SJSA1 (cell line): ENCODE measurements at regions not wholly inside any gene's neighbourhood (a gene's known extent, or its start where the extent isn't known, plus 50 kb on each side); places are given as distances from the start of the nearest gene placed in this dataset.
"Not testable (repeated sequence)": the region's sequence is repeated elsewhere in the genome, so short reads cannot be mapped to it uniquely, and the experiment has no call there.

Experiments used
- DNase-seq, 2 experiments: peaks; one replicate each; pipeline ENCODE4 v3.0.0-alpha.2; 2015 to 2020; ENCODE audit warnings: low spot score in 2 of 2, low read depth in 1 of 2
- H3K27ac ChIP-seq: fragments of 250-450 bp; sonication (Bioruptor Pico); 2 replicates; pipeline ENCODE4 v1.5.1; 2020; ENCODE audit warnings: mild to moderate bottlenecking, moderate library complexity
- H3K27me3 ChIP-seq: fragments of 250-450 bp; sonication (Bioruptor Pico); replicated peaks from 2 replicates; pipeline ENCODE4 v1.5.1; 2020; ENCODE audit warnings: mild to moderate bottlenecking, moderate library complexity
- H3K36me3 ChIP-seq: fragments of 250-450 bp; sonication (Bioruptor Pico); 2 replicates; pipeline ENCODE4 v1.5.1; 2020; ENCODE audit warnings: mild to moderate bottlenecking
- H3K4me1 ChIP-seq: fragments of 250-450 bp; sonication (Bioruptor Pico); replicated peaks from 2 replicates; pipeline ENCODE4 v1.6.1; 2021; ENCODE audit warnings: mild to moderate bottlenecking
- H3K4me3 ChIP-seq: fragments of 250-450 bp; sonication (Bioruptor Pico); 2 replicates; pipeline ENCODE4 v1.5.1; 2020; ENCODE audit warnings: mild to moderate bottlenecking
- H3K9me3 ChIP-seq: fragments of 250-450 bp; sonication (Bioruptor Pico); replicated peaks from 2 replicates; pipeline ENCODE4 v1.5.1; 2020; ENCODE audit warnings: mild to moderate bottlenecking

DNA sequence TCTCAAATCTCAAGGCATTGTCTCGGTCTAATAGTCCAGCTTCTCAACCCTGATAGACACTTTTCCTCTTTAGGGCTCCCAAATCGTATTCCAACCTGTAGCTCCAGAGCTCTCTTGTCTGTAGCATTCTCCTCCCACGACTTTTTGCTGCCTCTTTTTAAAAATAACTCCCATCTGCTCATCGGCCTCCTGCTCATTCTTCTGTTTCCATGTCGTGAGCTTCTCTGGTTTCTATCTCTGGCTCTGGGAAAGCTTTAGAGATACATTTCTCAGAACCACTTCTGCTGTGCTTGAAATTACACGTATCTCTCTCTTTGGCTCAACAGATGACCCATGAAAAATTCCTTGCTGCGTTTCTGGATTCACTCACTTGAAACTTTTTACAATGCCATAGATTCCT lies 609.6 kb upstream of the C16orf82 start:
- no peak for DNase-seq
- Histone ChIP-seq H3K4me1 (no peaks in the 10 kb centered on the region), H3K36me3 (no peaks in the 10 kb centered on the region), H3K9me3 (no peaks in the 10 kb centered on the region), H3K4me3 (no peak overlapping the region), H3K27ac (no peak overlapping the region), H3K27me3 (no peaks in the 10 kb centered on the region)

- Histone ChIP-seq H3K27ac (no peak overlapping the region), H3K27me3 (no peaks in the 10 kb centered on the region), H3K4me3 (no peak overlapping the region), H3K4me1 (no peaks in the 10 kb centered on the region), H3K9me3 (no peaks in the 10 kb centered on the region), H3K36me3 (no peaks in the 10 kb centered on the region)
- DNase-seq: no peak
These were observed 608.8 kb upstream of the C16orf82 start for GRCh38 chr16:26457882-26458281.

GRCh38 chr16:26464576-26465266 lies 602.0 kb upstream of the C16orf82 start:
- H3K9me3 ChIP-seq: no peaks in the 10 kb centered on the region
- H3K36me3 ChIP-seq: no peaks in the 10 kb centered on the region
- DNase-seq: no peak
- H3K27me3 ChIP-seq: no peaks in the 10 kb centered on the region
- no peak overlapping the region for H3K4me3 ChIP-seq
- no peak overlapping the region for H3K27ac ChIP-seq
- no peaks in the 10 kb centered on the region for H3K4me1 ChIP-seq

GRCh38 chr16:26474405-26474804 lies 592.3 kb upstream of the C16orf82 start:
- not testable (repeated sequence) for H3K9me3 ChIP-seq, H3K27me3 ChIP-seq, H3K4me1 ChIP-seq, H3K36me3 ChIP-seq, DNase-seq, H3K27ac ChIP-seq, H3K4me3 ChIP-seq

DNA sequence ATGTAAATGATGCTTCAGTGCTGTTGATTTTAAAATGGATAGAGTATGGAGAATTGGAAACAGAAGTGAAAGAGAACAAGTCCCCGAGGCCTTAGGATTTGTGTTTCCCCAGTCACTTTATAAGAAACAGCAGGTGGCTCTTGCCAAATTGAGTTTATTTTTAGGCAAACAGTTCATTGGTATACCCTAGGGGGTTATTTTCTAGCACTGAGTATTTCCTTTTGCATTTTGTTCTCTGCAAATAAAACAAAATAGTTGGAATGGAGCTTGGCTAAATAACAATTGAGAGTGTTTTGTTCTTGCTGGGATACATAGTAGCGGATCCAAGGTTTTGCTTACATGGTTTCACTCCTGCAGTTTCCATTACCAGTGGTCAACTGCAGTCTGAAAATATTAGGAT lies 591.1 kb upstream of the C16orf82 start:
- H3K4me1 ChIP-seq: no peaks in the 10 kb centered on the region
- DNase-seq: no peak
- no peak overlapping the region for H3K27ac ChIP-seq
- no peaks in the 10 kb centered on the region for H3K36me3 ChIP-seq
- H3K27me3 ChIP-seq: no peaks in the 10 kb centered on the region
- H3K4me3 ChIP-seq: no peak overlapping the region
- no peaks in the 10 kb centered on the region for H3K9me3 ChIP-seq

GRCh38 chr16:26491101-26491670 lies 575.5 kb upstream of the C16orf82 start:
- Histone ChIP-seq H3K4me1 (no peaks in the 10 kb centered on the region), H3K9me3 (no peaks in the 10 kb centered on the region)

DNA sequence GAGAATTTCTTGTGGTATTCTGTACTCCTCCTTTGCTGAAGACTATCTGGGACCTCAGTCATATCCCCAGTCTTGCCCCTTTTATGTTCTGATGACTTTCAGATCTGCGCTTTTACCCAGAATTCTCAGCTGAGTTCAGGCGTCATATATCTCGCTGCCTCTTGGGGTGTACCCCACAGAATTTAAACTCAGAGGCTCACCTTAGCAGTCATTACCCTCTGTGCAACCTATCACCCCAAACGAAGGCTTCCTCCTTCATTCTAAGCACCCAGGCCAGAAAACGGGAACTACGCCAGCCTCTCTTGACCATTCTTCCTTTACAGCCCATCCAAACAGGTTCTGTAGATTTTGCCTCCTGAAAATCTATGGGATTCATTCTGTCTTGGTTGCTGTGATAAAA lies 574.8 kb upstream of the C16orf82 start:
- H3K36me3 ChIP-seq: no peaks in the 10 kb centered on the region

More at GRCh38 chr16:26491101-26491670, 575.5 kb upstream of the C16orf82 start:
- Histone ChIP-seq H3K4me3 (no peak overlapping the region), H3K27ac (no peak overlapping the region), H3K27me3 (peaks cover 4% of the 10 kb centered on the region; the same call in 1 of the 2 replicates), H3K36me3 (no peaks in the 10 kb centered on the region)
- DNase-seq: no peak

DNA sequence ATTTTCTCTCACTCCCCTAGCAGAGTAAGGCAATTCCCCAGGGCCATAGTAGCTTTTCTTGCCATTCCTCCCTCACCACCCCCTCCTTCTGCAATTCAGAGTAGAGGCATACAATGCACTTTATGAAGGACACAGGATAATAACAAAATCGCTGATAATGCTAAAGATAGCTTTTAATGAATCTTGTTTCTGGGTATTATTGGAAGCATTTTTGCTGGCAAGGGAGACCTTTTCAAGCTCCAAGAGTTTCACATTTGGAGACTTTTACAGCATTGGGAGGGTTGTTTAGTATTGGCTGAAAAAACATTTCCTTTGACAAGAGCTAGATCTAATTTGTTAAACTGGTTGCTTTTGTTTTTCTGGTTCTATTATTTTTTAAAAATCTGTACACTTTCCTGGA lies 573.0 kb upstream of the C16orf82 start:
- no peak overlapping the region for H3K27ac ChIP-seq
- no peaks in the 10 kb centered on the region for H3K4me1 ChIP-seq
- H3K4me3 ChIP-seq: no peak overlapping the region
- H3K27me3 ChIP-seq: 0 out of 2 replicates have a peak, but pooled peaks cover 4% of the 10 kb centered on the region
- H3K9me3 ChIP-seq: no peaks in the 10 kb centered on the region
- DNase-seq: no peak
- no peaks in the 10 kb centered on the region for H3K36me3 ChIP-seq

More for the DNA sequence above, 574.8 kb upstream of the C16orf82 start:
- Histone ChIP-seq H3K4me3 (no peak overlapping the region), H3K9me3 (no peaks in the 10 kb centered on the region), H3K4me1 (no peaks in the 10 kb centered on the region), H3K27ac (no peak overlapping the region), H3K27me3 (peaks cover 4% of the 10 kb centered on the region; the same call in 1 of the 2 replicates)
- no peak for DNase-seq

DNA sequence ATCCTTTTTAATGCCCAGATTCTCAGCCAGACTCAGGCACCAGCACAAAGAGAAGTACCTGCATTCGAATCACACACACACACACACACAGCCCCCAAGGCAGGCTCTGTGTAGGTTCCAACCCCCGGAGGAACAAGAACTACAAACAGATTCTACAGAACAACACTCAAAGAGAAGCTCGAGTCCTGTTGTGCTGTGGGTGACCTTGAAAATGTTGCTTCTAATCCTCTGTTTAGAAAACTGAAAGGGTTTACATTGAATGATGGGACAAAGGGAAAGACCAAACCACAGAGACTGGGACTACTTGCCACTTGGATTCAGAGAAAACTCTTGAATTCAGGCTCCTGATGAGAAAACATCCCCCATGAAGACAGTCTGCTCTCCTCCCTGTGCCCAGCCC lies 568.8 kb upstream of the C16orf82 start:
- no peaks in the 10 kb centered on the region for H3K36me3 ChIP-seq
- H3K27ac ChIP-seq: no peak overlapping the region
- no peaks in the 10 kb centered on the region for H3K9me3 ChIP-seq
- H3K4me3 ChIP-seq: no peak overlapping the region
- DNase-seq: no peak
- no peaks in the 10 kb centered on the region for H3K4me1 ChIP-seq
- 0 out of 2 replicates have a peak, but pooled peaks cover 4% of the 10 kb centered on the region for H3K27me3 ChIP-seq

GRCh38 chr16:26500326-26500725 lies 566.4 kb upstream of the C16orf82 start:
- H3K9me3 ChIP-seq: no peaks in the 10 kb centered on the region
- H3K4me3 ChIP-seq: no peak overlapping the region
- H3K36me3 ChIP-seq: no peaks in the 10 kb centered on the region
- H3K4me1 ChIP-seq: no peaks in the 10 kb centered on the region
- H3K27ac ChIP-seq: no peak overlapping the region
- DNase-seq: no peak
- H3K27me3 ChIP-seq: no peaks in the 10 kb centered on the region

- H3K4me3 ChIP-seq: no peak overlapping the region
- no peaks in the 10 kb centered on the region for H3K36me3 ChIP-seq
- no peak overlapping the region for H3K27ac ChIP-seq
- H3K4me1 ChIP-seq: no peaks in the 10 kb centered on the region
- H3K27me3 ChIP-seq: no peaks in the 10 kb centered on the region
- no peaks in the 10 kb centered on the region for H3K9me3 ChIP-seq
- no peak for DNase-seq
These were observed 561.2 kb upstream of the C16orf82 start for GRCh38 chr16:26505496-26505895.

GRCh38 chr16:26508946-26509345 lies 557.8 kb upstream of the C16orf82 start:
- H3K27ac ChIP-seq, H3K36me3 ChIP-seq, DNase-seq, H3K4me3 ChIP-seq, H3K4me1 ChIP-seq, H3K27me3 ChIP-seq, H3K9me3 ChIP-seq: not testable (repeated sequence)

GRCh38 chr16:26510924-26511323 lies 555.8 kb upstream of the C16orf82 start:
- Histone ChIP-seq H3K27ac (no peak overlapping the region), H3K9me3 (no peaks in the 10 kb centered on the region), H3K27me3 (no peaks in the 10 kb centered on the region), H3K4me1 (no peaks in the 10 kb centered on the region), H3K4me3 (no peak overlapping the region), H3K36me3 (no peaks in the 10 kb centered on the region)
- no peak for DNase-seq

DNA sequence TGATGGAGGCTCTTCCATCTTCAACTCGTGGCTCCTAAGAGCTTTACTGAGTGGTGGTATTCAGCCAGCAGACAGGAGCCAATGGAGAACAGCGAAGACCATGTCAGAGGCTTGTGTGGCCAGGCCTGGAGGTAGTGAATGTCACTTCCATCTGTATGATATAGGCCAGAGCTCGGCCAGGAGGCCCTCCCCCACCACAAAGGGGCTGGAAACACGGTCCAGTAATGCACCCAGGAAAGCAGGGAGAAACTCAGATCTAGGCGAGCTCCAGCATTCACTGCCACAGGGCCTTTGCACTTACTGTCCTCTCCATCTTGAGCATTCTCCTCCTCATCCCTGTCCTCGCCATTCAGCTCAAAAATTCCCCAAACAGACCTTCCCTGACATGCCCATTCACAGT lies 555.3 kb upstream of the C16orf82 start:
- H3K9me3 ChIP-seq: no peaks in the 10 kb centered on the region
- DNase-seq: no peak
- no peaks in the 10 kb centered on the region for H3K36me3 ChIP-seq
- no peaks in the 10 kb centered on the region for H3K27me3 ChIP-seq
- no peaks in the 10 kb centered on the region for H3K4me1 ChIP-seq
- H3K27ac ChIP-seq: no peak overlapping the region
- no peak overlapping the region for H3K4me3 ChIP-seq

DNA sequence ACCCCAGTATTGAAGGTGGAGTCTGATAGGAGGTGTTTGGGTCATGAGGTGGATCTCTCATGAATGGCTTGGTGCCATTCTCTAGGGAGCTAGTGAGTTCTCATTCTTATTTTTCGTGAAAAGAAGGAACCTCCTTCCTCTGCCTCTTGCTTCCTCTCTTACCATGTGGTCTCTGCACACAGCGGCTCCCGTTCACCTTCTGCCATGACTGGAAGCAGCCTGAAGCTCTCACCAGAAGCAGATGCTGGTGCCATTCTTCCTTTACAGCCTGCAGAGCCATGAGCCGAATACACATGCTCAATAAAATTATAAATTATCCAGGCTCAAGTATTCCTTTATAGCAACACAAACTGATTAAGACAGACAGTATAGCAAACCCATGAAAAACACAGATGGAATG lies 545.1 kb upstream of the C16orf82 start:
- Histone ChIP-seq H3K27me3 (peaks cover 3% of the 10 kb centered on the region; the same call in 1 of the 2 replicates), H3K36me3 (no peaks in the 10 kb centered on the region), H3K4me3 (no peak overlapping the region), H3K4me1 (no peaks in the 10 kb centered on the region), H3K27ac (no peak overlapping the region), H3K9me3 (no peaks in the 10 kb centered on the region)
- DNase-seq: no peak
